ENCODE measurements at regions not wholly inside any gene's neighbourhood (a gene's known extent, or its start where the extent isn't known, plus 50 kb on each side); places are given as distances from the start of the nearest gene placed in this dataset.

GRCh38 chr5:92421196-92421595, 1038.1 kb upstream of the ARRDC3 start:
- Mint-ChIP-seq H3K4me1 (no peaks in the 10 kb centered on the region), H3K4me3 (no peak overlapping the region), H3K27me3 (no peaks in the 10 kb centered on the region), H3K9me3 (ENCODE audit: insufficient read depth) (peaks cover 6% of the 10 kb centered on the region), H3K27ac (no peak overlapping the region)
- Histone ChIP-seq H3K4me1 (ENCODE audit: control insufficient read depth in 2 of 2, insufficient read depth in 2 of 2, low read length in 2 of 2) (no peaks in the 10 kb centered on the region), H3K9ac (ENCODE audit: low read length) (no peak overlapping the region), H3K27me3 (replicated peaks in 1 of 4; ENCODE audit: control extremely low read depth in 1 of 4, control insufficient read depth in 3 of 4, insufficient read depth in 4 of 4, low read length in 3 of 4) (no peaks in the 10 kb centered on the region), H3K27ac (ENCODE audit: low read length in 2 of 2) (no peak overlapping the region), H2AFZ (ENCODE audit: insufficient read depth, low read depth, low read length, poor library complexity, severe bottlenecking) (no peak overlapping the region), H3K4me2 (replicated peaks; ENCODE audit: low read depth, low read length, poor library complexity, severe bottlenecking) (no peak overlapping the region), H3K9me3 (ENCODE audit: control extremely low read depth in 1 of 3, control insufficient read depth in 2 of 3, insufficient read depth in 1 of 3, low read length in 2 of 3) (peaks cover 0 to 2% (median 0%) of the 10 kb centered on the region in 3 donors), H3K36me3 (replicated peaks in 1 of 2; ENCODE audit: control extremely low read depth in 1 of 2, control insufficient read depth in 1 of 2, extremely low read depth in 1 of 2, insufficient read depth in 2 of 2, low read length in 1 of 2) (no peaks in the 10 kb centered on the region), H4K20me1 (ENCODE audit: control insufficient read depth, insufficient read depth, low read length, poor library complexity, severe bottlenecking) (no peaks in the 10 kb centered on the region), H3K4me3 (ENCODE audit: control extremely low read depth in 1 of 5, extremely low read depth in 1 of 5, insufficient read depth in 1 of 5, low read depth in 2 of 5, low read length in 4 of 5) (no peak overlapping the region), H3K79me2 (ENCODE audit: control insufficient read depth, insufficient read depth, low read length) (no peaks in the 10 kb centered on the region)
- DNase-seq, result no peak
- ChIA-PET CTCF (no interaction called here), POLR2A (no interaction called here)
- TF ChIP-seq EZH2 (IDR thresholded peaks at IDR 0.05; ENCODE audit: borderline replicate concordance, insufficient read depth, low read depth, low read length, poor library complexity, severe bottlenecking), result no peak
- intact Hi-C loops (cut with micrococcal nuclease), result no loop called here
- ATAC-seq (ENCODE audit: low read depth), result no peak

GRCh38 chr5:92419261-92419660, 1036.1 kb upstream of the ARRDC3 start:
- TF ChIP-seq, protein P1, sequence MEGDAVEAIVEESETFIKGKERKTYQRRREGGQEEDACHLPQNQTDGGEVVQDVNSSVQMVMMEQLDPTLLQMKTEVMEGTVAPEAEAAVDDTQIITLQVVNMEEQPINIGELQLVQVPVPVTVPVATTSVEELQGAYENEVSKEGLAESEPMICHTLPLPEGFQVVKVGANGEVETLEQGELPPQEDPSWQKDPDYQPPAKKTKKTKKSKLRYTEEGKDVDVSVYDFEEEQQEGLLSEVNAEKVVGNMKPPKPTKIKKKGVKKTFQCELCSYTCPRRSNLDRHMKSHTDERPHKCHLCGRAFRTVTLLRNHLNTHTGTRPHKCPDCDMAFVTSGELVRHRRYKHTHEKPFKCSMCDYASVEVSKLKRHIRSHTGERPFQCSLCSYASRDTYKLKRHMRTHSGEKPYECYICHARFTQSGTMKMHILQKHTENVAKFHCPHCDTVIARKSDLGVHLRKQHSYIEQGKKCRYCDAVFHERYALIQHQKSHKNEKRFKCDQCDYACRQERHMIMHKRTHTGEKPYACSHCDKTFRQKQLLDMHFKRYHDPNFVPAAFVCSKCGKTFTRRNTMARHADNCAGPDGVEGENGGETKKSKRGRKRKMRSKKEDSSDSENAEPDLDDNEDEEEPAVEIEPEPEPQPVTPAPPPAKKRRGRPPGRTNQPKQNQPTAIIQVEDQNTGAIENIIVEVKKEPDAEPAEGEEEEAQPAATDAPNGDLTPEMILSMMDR (IDR thresholded peaks at IDR 0.05), result no peak
- TF ChIP-seq EZH2 (IDR thresholded peaks at IDR 0.05; ENCODE audit: borderline replicate concordance, insufficient read depth, low read depth, low read length, poor library complexity, severe bottlenecking), result no peak
- ChIA-PET CTCF (no interaction called here), POLR2A (no interaction called here)
- Histone ChIP-seq H3K27me3 (replicated peaks in 1 of 4; ENCODE audit: control extremely low read depth in 1 of 4, control insufficient read depth in 3 of 4, insufficient read depth in 4 of 4, low read length in 3 of 4) (no peaks in the 10 kb centered on the region), H2AFZ (ENCODE audit: insufficient read depth, low read depth, low read length, poor library complexity, severe bottlenecking) (no peak overlapping the region), H3K36me3 (replicated peaks in 1 of 2; ENCODE audit: control extremely low read depth in 1 of 2, control insufficient read depth in 1 of 2, extremely low read depth in 1 of 2, insufficient read depth in 2 of 2, low read length in 1 of 2) (no peaks in the 10 kb centered on the region), H3K4me2 (replicated peaks; ENCODE audit: low read depth, low read length, poor library complexity, severe bottlenecking) (no peak overlapping the region), H3K79me2 (ENCODE audit: control insufficient read depth, insufficient read depth, low read length) (no peaks in the 10 kb centered on the region), H3K9me3 (ENCODE audit: control extremely low read depth in 1 of 3, control insufficient read depth in 2 of 3, insufficient read depth in 1 of 3, low read length in 2 of 3) (peaks cover 0 to 2% (median 0%) of the 10 kb centered on the region in 3 donors), H3K4me1 (ENCODE audit: control insufficient read depth in 2 of 2, insufficient read depth in 2 of 2, low read length in 2 of 2) (no peaks in the 10 kb centered on the region), H3K9ac (ENCODE audit: low read length) (no peak overlapping the region), H3K27ac (ENCODE audit: low read length in 2 of 2) (no peak overlapping the region), H4K20me1 (ENCODE audit: control insufficient read depth, insufficient read depth, low read length, poor library complexity, severe bottlenecking) (no peaks in the 10 kb centered on the region), H3K4me3 (ENCODE audit: control extremely low read depth in 1 of 5, extremely low read depth in 1 of 5, insufficient read depth in 1 of 5, low read depth in 2 of 5, low read length in 4 of 5) (no peak overlapping the region)
- peaks cover 6% of the 10 kb centered on the region for H3K9me3 Mint-ChIP-seq (ENCODE audit: insufficient read depth)
- no peaks in the 10 kb centered on the region for H3K4me1 Mint-ChIP-seq
- ATAC-seq (ENCODE audit: low read depth), result no peak
- no peak overlapping the region for H3K27ac Mint-ChIP-seq
- no peaks in the 10 kb centered on the region for H3K27me3 Mint-ChIP-seq
- intact Hi-C loops (cut with micrococcal nuclease), result no loop called here
- H3K4me3 Mint-ChIP-seq, result no peak overlapping the region
- no peak for DNase-seq

Data from B cell (primary cell).